ENCODE measurements at regions not wholly inside any gene's neighbourhood (a gene's known extent, or its start where the extent isn't known, plus 50 kb on each side); places are given as distances from the start of the nearest gene placed in this dataset.
"Not testable (repeated sequence)": the region's sequence is repeated elsewhere in the genome, so short reads cannot be mapped to it uniquely, and the experiment has no call there.

DNA sequence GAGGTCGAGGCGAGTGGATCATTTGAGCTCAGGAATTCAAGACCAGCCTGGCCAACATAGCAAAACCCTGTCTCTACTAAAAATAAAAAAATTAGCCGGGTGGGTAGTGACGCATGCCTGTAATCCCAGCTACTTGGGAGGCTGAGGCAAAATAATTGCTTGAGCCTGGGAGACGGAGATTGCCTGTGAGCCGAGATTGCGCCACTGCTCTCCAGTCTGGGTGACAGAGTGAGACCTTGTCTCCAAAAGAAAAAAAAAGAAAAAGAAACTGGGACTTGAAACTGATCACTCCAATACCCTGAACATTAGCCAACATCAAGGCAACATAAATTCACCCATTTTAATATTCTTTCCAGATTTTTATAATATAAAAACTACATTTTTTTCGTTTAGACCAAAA lies 874.6 kb upstream of the MBL2 start:
- TF ChIP-seq CTCF (IDR thresholded peaks at IDR 0.05 in 8 of 11, conservative IDR thresholded peaks at IDR 0.05 in 3 of 11); POLR2AphosphoS5 (IDR thresholded peaks at IDR 0.05): not testable (repeated sequence)
